IMR-90 (cell line): ENCODE measurements at regions not wholly inside any gene's neighbourhood (a gene's known extent, or its start where the extent isn't known, plus 50 kb on each side); places are given as distances from the start of the nearest gene placed in this dataset.
"Not testable (repeated sequence)": the region's sequence is repeated elsewhere in the genome, so short reads cannot be mapped to it uniquely, and the experiment has no call there.

Source experiments
- CEBPB ChIP-seq: IDR thresholded peaks from 2 replicates; pipeline ENCODE4 v1.6.1; 2012; ENCODE audit warnings: low read depth, low read length, improper control_type of control experiment
- CTCF ChIP-seq: conservative IDR thresholded peaks from 2 replicates; pipeline ENCODE4 v1.5.1; 2012; ENCODE audit warnings: mild to moderate bottlenecking, low read depth, low read length, improper control_type of control experiment
- MXI1 ChIP-seq: IDR thresholded peaks from 2 replicates; pipeline ENCODE4 v1.6.1; 2012; ENCODE audit warnings: low read depth, mild to moderate bottlenecking, low read length, moderate library complexity, borderline replicate concordance
- POLR2A ChIP-seq: IDR thresholded peaks from 2 replicates; pipeline ENCODE4 v1.6.1; 2012; ENCODE audit warnings: mild to moderate bottlenecking, low read depth, low read length
- TF ChIP-seq, protein P1 (sequence below): fragments of 150-350 bp; IDR thresholded peaks from 2 replicates; pipeline ENCODE4 v1.6.1; 2017; ENCODE audit warnings: mild to moderate bottlenecking, antibody characterized with exemption, low read length, low read depth

DNA sequence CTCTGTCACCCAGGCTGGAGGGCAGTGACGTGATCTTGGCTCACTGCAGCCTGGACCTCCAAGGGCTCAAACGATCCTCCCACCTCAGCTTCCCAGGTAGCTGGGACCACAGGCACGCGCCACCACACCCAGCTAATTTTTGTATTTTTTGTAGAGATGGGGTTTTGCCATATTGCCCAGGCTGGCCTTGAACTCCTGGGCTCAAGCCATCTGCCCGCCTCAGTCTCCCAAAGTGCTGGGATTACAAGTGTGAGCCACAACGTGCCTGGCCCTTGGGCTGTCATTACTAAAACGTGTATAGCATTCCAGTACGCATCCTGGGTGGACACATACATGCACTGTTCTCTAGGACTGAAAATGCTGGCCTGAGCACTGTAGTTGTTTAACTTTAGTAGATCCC lies 65.9 kb downstream of the SMIM38 start:
- TF ChIP-seq MXI1, CTCF, CEBPB, POLR2A: not testable (repeated sequence)
- TF ChIP-seq, protein P1, sequence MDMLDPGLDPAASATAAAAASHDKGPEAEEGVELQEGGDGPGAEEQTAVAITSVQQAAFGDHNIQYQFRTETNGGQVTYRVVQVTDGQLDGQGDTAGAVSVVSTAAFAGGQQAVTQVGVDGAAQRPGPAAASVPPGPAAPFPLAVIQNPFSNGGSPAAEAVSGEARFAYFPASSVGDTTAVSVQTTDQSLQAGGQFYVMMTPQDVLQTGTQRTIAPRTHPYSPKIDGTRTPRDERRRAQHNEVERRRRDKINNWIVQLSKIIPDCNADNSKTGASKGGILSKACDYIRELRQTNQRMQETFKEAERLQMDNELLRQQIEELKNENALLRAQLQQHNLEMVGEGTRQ = not testable (repeated sequence)
